H1 (cell line): ENCODE measurements at regions not wholly inside any gene's neighbourhood (a gene's known extent, or its start where the extent isn't known, plus 50 kb on each side); places are given as distances from the start of the nearest gene placed in this dataset.

ENCODE experiments used
- CTCF ChIA-PET: fragments of 300-600 bp; sonication (Branson Sonifier 250); formaldehyde crosslinking; loops from one replicate; lab custom pipeline; 2021; ENCODE audit not compliant: partially characterized antibody; lab: Charles Lee
- POLR2A ChIA-PET: fragments of 300-600 bp; sonication (Branson Sonifier 250); formaldehyde crosslinking; loops from one replicate; lab custom pipeline; 2021; ENCODE audit warnings: inconsistent platforms; ENCODE audit not compliant: partially characterized antibody; lab: Charles Lee
- DNase-seq, 2 experiments: peaks; one replicate each; pipeline versions ENCODE4 v3.0.0 to v3.0.0-alpha.2; 2010 to 2022; ENCODE audit warnings: low spot score in 2 of 2, low read depth in 1 of 2, mixed read lengths in 1 of 2
- FAIRE-seq: peaks from 2 replicates; lab custom pipeline; 2011; peaks lifted over from hg19 to GRCh38; lab: Jason Lieb, UNC
- H2AFZ ChIP-seq: 2 replicates; pipeline ENCODE4 v1.8.1; 2012; ENCODE audit warnings: low read length, inconsistent platforms
- H2AK5ac ChIP-seq: 2 replicates; pipeline ENCODE4 v1.6.1; 2013; ENCODE audit warnings: low read depth, low read length
- H2BK120ac ChIP-seq: replicated peaks from 2 replicates; pipeline ENCODE3; 2013; ENCODE audit warnings: low read depth, low read length, inconsistent platforms
- H2BK12ac ChIP-seq: 2 replicates; pipeline ENCODE4 v1.6.1; 2013; ENCODE audit warnings: low read depth, low read length
- H2BK15ac ChIP-seq: 2 replicates; pipeline ENCODE4 v1.6.1; 2013; ENCODE audit warnings: low read length
- H2BK20ac ChIP-seq: 2 replicates; pipeline ENCODE4 v1.6.1; 2013; ENCODE audit warnings: low read length
- H2BK5ac ChIP-seq: 2 replicates; pipeline ENCODE4 v1.6.1; 2013; ENCODE audit warnings: low read depth, low read length
- H3K14ac ChIP-seq: 2 replicates; pipeline ENCODE4 v1.6.1; 2013; ENCODE audit warnings: inconsistent platforms; ENCODE audit not compliant: insufficient read length
- H3K18ac ChIP-seq: 2 replicates; pipeline ENCODE4 v1.6.1; 2013; ENCODE audit warnings: low read length; ENCODE audit errors: extremely low read depth
- H3K23ac ChIP-seq: 2 replicates; pipeline ENCODE4 v1.6.1; 2013; ENCODE audit warnings: inconsistent platforms; ENCODE audit not compliant: insufficient read length
- H3K23me2 ChIP-seq: 2 replicates; pipeline ENCODE4 v1.6.1; 2013; ENCODE audit warnings: low read depth, low read length
- H3K27ac ChIP-seq: 2 replicates; pipeline ENCODE4 v1.6.1; 2011; ENCODE audit warnings: low read depth, low read length, inconsistent platforms
- H3K27me3 ChIP-seq, 4 experiments: replicated peaks in 1 of 4; 1 replicate in 1 of 4; 2 replicates in 3 of 4; pipeline versions ENCODE4 v1.6.1 to v1.8.1; 2011 to 2013; ENCODE audit warnings: low read length in 3 of 4, mild to moderate bottlenecking in 3 of 4, inconsistent platforms in 2 of 4, mixed read lengths in 2 of 4, moderate library complexity in 1 of 4; ENCODE audit not compliant: control insufficient read depth in 3 of 4, insufficient read depth in 3 of 4; ENCODE audit errors: extremely low read depth in 1 of 4
- H3K36me3 ChIP-seq, 4 experiments: 2 replicates each; pipeline versions ENCODE4 v1.6.1 to v1.8.1; 2011 to 2013; ENCODE audit warnings: mild to moderate bottlenecking in 4 of 4, low read length in 3 of 4, moderate library complexity in 2 of 4, control low read depth in 1 of 4, inconsistent platforms in 1 of 4; ENCODE audit not compliant: insufficient read depth in 4 of 4, control insufficient read depth in 2 of 4
- H3K4ac ChIP-seq: replicated peaks from 2 replicates; pipeline ENCODE3; 2013; ENCODE audit warnings: low read length, low read depth, mixed read lengths, inconsistent platforms; ENCODE audit not compliant: insufficient read length
- H3K4me1 ChIP-seq, 4 experiments: replicated peaks in 1 of 4; 1 replicate in 1 of 4; 2 replicates in 3 of 4; pipeline versions ENCODE4 v1.6.1 to v1.8.1; 2011 to 2013; ENCODE audit warnings: low read length in 3 of 4, inconsistent platforms in 2 of 4, mixed read lengths in 1 of 4; ENCODE audit not compliant: insufficient read depth in 4 of 4, control insufficient read depth in 3 of 4
- H3K4me2 ChIP-seq, 2 experiments: 2 replicates each; pipeline versions ENCODE4 v1.6.1 to v1.8.1; 2011 to 2013; ENCODE audit warnings: low read depth in 2 of 2, low read length in 2 of 2, control low read depth in 1 of 2, inconsistent platforms in 1 of 2, mild to moderate bottlenecking in 1 of 2; ENCODE audit not compliant: insufficient read depth in 1 of 2
- H3K4me3 ChIP-seq, 4 experiments: fragments of 200-600, 300-600 bp in 1 of 4; sonication (generic), shearing (Covaris generic), sonication (Bioruptor Twin) in 1 of 4; 2 replicates each; pipeline versions ENCODE4 v1.5.1 to v1.8.1; 2011 to 2016; ENCODE audit warnings: low read length in 4 of 4, low read depth in 3 of 4, control low read depth in 2 of 4, inconsistent platforms in 2 of 4, mild to moderate bottlenecking in 2 of 4, mixed read lengths in 1 of 4, moderate library complexity in 1 of 4; ENCODE audit not compliant: insufficient read depth in 2 of 4; ENCODE audit errors: extremely low read depth in 1 of 4
- H3K56ac ChIP-seq: replicated peaks from 2 replicates; pipeline ENCODE3; 2013; ENCODE audit warnings: low read depth, mild to moderate bottlenecking, mixed read lengths, low read length, inconsistent platforms; ENCODE audit not compliant: insufficient read length
- H3K79me1 ChIP-seq: 2 replicates; pipeline ENCODE4 v1.6.1; 2013; ENCODE audit warnings: low read depth, low read length, control low read depth
- H3K79me2 ChIP-seq, 2 experiments: 2 replicates each; pipeline versions ENCODE4 v1.6.1 to v1.8.1; 2012 to 2013; ENCODE audit warnings: low read length in 2 of 2, mild to moderate bottlenecking in 2 of 2, inconsistent platforms in 1 of 2; ENCODE audit not compliant: insufficient read depth in 2 of 2, control insufficient read depth in 1 of 2
- H3K9ac ChIP-seq, 4 experiments: replicated peaks in 1 of 4; 1 replicate in 1 of 4; 2 replicates in 3 of 4; pipeline versions ENCODE4 v1.6.1 to v1.8.1; 2011 to 2013; ENCODE audit warnings: low read depth in 3 of 4, low read length in 3 of 4, control low read depth in 2 of 4, mild to moderate bottlenecking in 2 of 4, moderate library complexity in 2 of 4, inconsistent platforms in 1 of 4; ENCODE audit errors: extremely low read depth in 1 of 4
- H3K9me3 ChIP-seq, 2 experiments: 2 replicates each; pipeline versions ENCODE4 v1.6.1 to v1.8.1; 2012 to 2013; ENCODE audit warnings: mild to moderate bottlenecking in 2 of 2, moderate library complexity in 2 of 2, control low read depth in 1 of 2, inconsistent platforms in 1 of 2, low read depth in 1 of 2, low read length in 1 of 2, mixed read lengths in 1 of 2; ENCODE audit not compliant: insufficient read depth in 2 of 2
- H4K20me1 ChIP-seq, 2 experiments: replicated peaks in 1 of 2; 2 replicates each; pipeline versions ENCODE3 to v1.8.1; 2011 to 2013; ENCODE audit warnings: inconsistent platforms in 2 of 2, low read length in 2 of 2, mild to moderate bottlenecking in 1 of 2; ENCODE audit not compliant: insufficient read depth in 2 of 2, control insufficient read depth in 1 of 2
- H4K5ac ChIP-seq: 2 replicates; pipeline ENCODE4 v1.6.1; 2013; ENCODE audit warnings: low read length, low read depth, mixed read lengths, inconsistent platforms; ENCODE audit not compliant: insufficient read length
- H4K8ac ChIP-seq: 2 replicates; pipeline ENCODE4 v1.8.0; 2013; ENCODE audit warnings: mild to moderate bottlenecking, moderate library complexity, low read length, inconsistent platforms; ENCODE audit not compliant: insufficient read depth; ENCODE audit errors: extremely low read depth
- H4K91ac ChIP-seq: replicated peaks from 2 replicates; pipeline ENCODE3; 2013; ENCODE audit warnings: low read length, mixed read lengths, inconsistent platforms; ENCODE audit not compliant: insufficient read length
- ATF2 ChIP-seq: IDR thresholded peaks from 2 replicates; pipeline ENCODE4 v1.6.1; 2012; ENCODE audit warnings: low read length, inconsistent platforms
- BACH1 ChIP-seq: IDR thresholded peaks from 2 replicates; pipeline ENCODE4 v1.6.1; 2012; ENCODE audit warnings: low read length, improper control_type of control experiment
- CHD1 ChIP-seq: IDR thresholded peaks from 2 replicates; pipeline ENCODE4 v1.6.1; 2012; ENCODE audit warnings: low read depth, low read length, improper control_type of control experiment
- CREB1 ChIP-seq: IDR thresholded peaks from 2 replicates; pipeline ENCODE4 v1.6.1; 2012; ENCODE audit warnings: inconsistent platforms
- GABPA ChIP-seq: IDR thresholded peaks from 2 replicates; pipeline ENCODE4 v1.6.1; 2011; ENCODE audit warnings: mild to moderate bottlenecking, low read length, moderate library complexity, borderline replicate concordance; ENCODE audit not compliant: insufficient read depth
- MAFK ChIP-seq: IDR thresholded peaks from 2 replicates; pipeline ENCODE4 v1.6.1; 2012; ENCODE audit warnings: low read depth, mild to moderate bottlenecking, improper control_type of control experiment, low read length
- SIN3A ChIP-seq, 2 experiments: IDR thresholded peaks in 1 of 2; conservative IDR thresholded peaks in 1 of 2; 2 replicates each; pipeline ENCODE4 v1.6.1; 2011 to 2012; ENCODE audit warnings: low read length in 2 of 2, improper control_type of control experiment in 1 of 2, low read depth in 1 of 2, mild to moderate bottlenecking in 1 of 2
- SP4 ChIP-seq: IDR thresholded peaks from 2 replicates; pipeline ENCODE4 v1.6.1; 2012; ENCODE audit warnings: low read length, inconsistent platforms
- YY1 ChIP-seq: IDR thresholded peaks from 2 replicates; pipeline ENCODE4 v1.6.1; 2011; ENCODE audit warnings: low read depth, mild to moderate bottlenecking, low read length
- WGBS, 2 experiments: shearing (Covaris generic) in 1 of 2; methylation state at CpG; one replicate each; pipeline versions ENCODE4 v1.1.6 to v1.1.7; 2013 to 2015; ENCODE audit warnings: low lambda C conversion rate in 2 of 2, mixed read lengths in 2 of 2, inconsistent platforms in 1 of 2, low coverage in 1 of 2, missing lambda C conversion rate in 1 of 2; ENCODE audit not compliant: insufficient replicate concordance in 2 of 2, insufficient coverage in 1 of 2, insufficient read length in 1 of 2; ENCODE audit errors: extremely low coverage in 1 of 2, missing lambda C conversion rate in 1 of 2; 5-methylcytosine and 5-hydroxymethylcytosine counted together

- no peak overlapping the region for H3K9ac ChIP-seq
- H4K20me1 ChIP-seq = no peaks in the 10 kb centered on the region
- H3K14ac ChIP-seq = no peak overlapping the region
- H3K4me3 ChIP-seq = no peak overlapping the region
- H3K27ac ChIP-seq = no peak overlapping the region
- TF ChIP-seq YY1 (no peak), SP4 (no peak), MAFK (no peak), CHD1 (no peak), CREB1 (no peak), ATF2 (no peak), GABPA (no peak), BACH1 (no peak), SIN3A (conservative IDR thresholded peaks at IDR 0.05 in 1 of 2, IDR thresholded peaks at IDR 0.05 in 1 of 2; ENCODE audit: low read depth in 1 of 2, low read length in 2 of 2) (no peak)
- no peak for FAIRE-seq
- no peak overlapping the region for H2BK15ac ChIP-seq
- no peak overlapping the region for H3K4ac ChIP-seq
- no peak overlapping the region for H3K4me2 ChIP-seq
- no peak overlapping the region for H3K56ac ChIP-seq
- no peaks in the 10 kb centered on the region for H3K79me1 ChIP-seq
- ChIA-PET POLR2A (no interaction called here), CTCF (no interaction called here)
- no peak overlapping the region for H2BK120ac ChIP-seq
- H3K23me2 ChIP-seq = no peaks in the 10 kb centered on the region
- 88% methylated on average over 5 of the region's 5 CpGs; no CpG with 5 or more reads in 1 of the 2 experiments for WGBS, 2 experiments
- no peak overlapping the region for H4K5ac ChIP-seq
- H3K4me1 ChIP-seq = no peaks in the 10 kb centered on the region
- H3K9me3 ChIP-seq = peaks cover 3 to 4% of the 10 kb centered on the region in 2 experiments; a peak in 2 of 4 replicates
- H3K27me3 ChIP-seq = no peaks in the 10 kb centered on the region
- no peak for DNase-seq
- H2BK12ac ChIP-seq = no peak overlapping the region
- H4K91ac ChIP-seq = no peak overlapping the region
- no peak overlapping the region for H3K23ac ChIP-seq
- no peak overlapping the region for H2BK20ac ChIP-seq
- no peak overlapping the region for H2AK5ac ChIP-seq
- no peaks in the 10 kb centered on the region for H3K36me3 ChIP-seq
- no peak overlapping the region for H3K18ac ChIP-seq
- H4K8ac ChIP-seq = no peak overlapping the region
- no peak overlapping the region for H2BK5ac ChIP-seq
- H3K79me2 ChIP-seq = no peaks in the 10 kb centered on the region
- H2AFZ ChIP-seq = no peak overlapping the region
These were observed 205.6 kb upstream of the KAZN start for GRCh38 chr1:14392859-14393365.
